HG02884 (cell line): ENCODE measurements at regions not wholly inside any gene's neighbourhood (a gene's known extent, or its start where the extent isn't known, plus 50 kb on each side); places are given as distances from the start of the nearest gene placed in this dataset.

Experiments
- ATAC-seq: cut with Tn5 transposase; IDR thresholded peaks from one replicate; pipeline ENCODE4 v1.9.1; 2021; ENCODE audit warnings: mild to moderate bottlenecking, moderate library complexity; ENCODE audit not compliant: unreplicated experiment

GRCh38 chr6:3997177-3997770 lies 81.7 kb downstream of the FAM217A start:
- ATAC-seq, result no peak

DNA sequence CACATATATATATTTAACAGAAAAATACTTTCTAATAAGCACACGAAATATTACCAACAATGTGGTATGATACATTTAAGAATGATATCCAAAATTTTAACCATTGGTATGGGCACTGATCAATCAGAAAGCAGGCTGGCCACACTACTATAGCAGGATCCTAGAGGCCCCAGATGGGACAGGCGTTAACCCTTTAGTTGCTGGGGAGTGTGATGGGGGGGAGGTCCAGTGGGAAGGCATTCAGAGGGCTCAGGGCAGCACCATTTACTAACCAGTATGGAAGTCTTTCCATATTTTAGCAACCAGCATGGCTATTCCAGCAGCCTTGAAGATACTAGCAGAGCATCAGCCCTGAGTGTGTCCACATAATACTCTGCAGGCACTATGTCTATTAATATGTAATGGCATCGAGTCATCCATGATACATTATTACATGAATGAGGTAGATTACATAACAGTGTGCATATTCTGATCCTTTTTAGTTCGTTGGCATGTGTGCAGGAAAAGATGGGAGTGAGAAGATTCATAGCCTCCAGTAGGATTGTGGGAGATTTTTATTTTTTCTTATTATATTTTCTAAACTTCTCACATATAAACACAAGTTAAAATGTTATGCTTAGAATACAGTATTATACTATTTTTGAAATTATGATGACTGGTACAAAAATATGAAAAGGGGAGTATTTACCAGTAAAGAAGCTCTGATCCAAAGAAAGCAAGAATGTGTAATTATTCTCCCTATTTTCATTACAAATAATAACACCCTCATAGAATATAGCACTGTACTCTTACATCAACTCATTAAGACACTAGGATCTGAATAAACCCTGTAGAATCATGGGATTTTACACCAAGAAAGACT lies 78.9 kb downstream of the FAM217A start:
- no peak for ATAC-seq

DNA sequence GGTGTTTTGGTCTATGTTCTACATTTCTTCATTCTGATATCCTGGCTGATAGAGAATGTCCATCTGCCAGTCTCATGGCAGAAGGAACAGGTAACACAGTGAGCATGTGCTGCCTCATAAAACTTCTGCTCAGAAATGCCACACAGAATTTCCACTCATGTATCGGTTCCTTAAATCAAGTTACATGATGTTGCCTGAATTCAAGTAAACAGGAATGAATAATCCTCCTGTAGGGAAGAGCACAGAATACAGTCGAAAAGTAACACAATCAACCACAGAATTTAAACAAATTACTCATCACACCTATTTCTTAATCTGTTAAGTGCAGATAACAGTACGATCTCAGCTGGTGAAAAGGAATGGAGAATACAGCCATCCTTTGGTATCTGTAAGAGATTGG lies 74.7 kb downstream of the FAM217A start:
- ATAC-seq, result no peak

GRCh38 chr6:4008324-4009047 lies 70.5 kb downstream of the FAM217A start:
- no peak for ATAC-seq

DNA sequence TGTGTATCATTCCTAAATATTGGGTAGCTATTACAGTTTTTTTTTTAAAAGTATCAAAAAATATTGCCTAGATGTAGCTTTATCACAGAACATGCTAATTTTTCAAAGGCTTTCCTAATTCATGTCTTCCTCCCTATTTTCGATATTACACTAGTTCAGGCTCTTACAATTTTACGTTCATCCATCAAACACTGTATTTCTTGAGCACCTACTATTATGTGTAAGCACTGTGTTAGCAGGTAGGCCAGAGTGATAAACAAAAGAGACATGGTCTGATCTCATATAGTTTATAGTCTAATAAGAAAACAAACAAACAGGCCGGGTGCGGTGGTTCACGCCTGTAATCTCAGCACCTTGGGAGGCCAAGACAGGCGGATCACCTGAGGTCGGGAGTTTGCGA lies 69.5 kb downstream of the FAM217A start:
- ATAC-seq, result no peak

DNA sequence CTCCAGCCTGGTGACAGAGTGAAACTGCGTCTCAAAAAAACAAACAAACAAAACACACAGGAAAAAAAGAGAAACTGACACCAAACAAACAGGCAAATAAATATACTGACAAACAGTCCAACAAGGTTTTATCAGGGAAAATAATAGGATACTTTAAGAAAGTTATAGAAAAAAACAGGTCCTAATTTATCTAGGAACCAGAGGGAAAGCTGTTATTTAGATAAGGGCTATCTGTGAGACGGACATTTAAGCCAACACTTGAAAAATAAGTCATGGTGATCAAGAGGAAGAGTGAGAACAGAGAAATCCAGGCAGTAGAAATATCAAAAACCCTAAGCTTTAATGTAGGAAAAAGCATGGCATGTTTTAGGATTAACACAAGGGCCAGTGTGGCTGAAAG lies 68.9 kb downstream of the FAM217A start:
- no peak for ATAC-seq

- no peak for ATAC-seq
These were observed 68.2 kb downstream of the FAM217A start for GRCh38 chr6:4010689-4011090.

DNA sequence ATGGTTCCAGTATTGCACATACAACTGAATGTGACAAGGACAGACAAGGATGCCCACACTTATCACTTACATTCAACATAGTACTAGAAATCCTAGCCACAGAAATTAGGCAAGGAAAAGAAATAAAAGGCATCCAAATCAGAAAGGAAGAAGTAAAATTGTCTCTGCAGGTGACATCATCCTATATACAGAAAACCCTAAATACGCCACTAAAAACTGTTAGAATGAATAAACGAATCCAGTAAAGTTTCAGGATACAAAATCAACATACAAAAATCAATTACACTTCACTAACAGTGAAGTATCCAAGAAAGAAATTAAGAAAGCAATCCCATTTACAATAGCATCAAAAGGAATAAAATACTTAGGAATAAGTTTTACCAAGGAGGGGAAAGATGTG lies 66.1 kb downstream of the FAM217A start:
- ATAC-seq, result no peak

- no peak for ATAC-seq
These were observed 61.7 kb downstream of the FAM217A start for GRCh38 chr6:4017058-4017739.

DNA sequence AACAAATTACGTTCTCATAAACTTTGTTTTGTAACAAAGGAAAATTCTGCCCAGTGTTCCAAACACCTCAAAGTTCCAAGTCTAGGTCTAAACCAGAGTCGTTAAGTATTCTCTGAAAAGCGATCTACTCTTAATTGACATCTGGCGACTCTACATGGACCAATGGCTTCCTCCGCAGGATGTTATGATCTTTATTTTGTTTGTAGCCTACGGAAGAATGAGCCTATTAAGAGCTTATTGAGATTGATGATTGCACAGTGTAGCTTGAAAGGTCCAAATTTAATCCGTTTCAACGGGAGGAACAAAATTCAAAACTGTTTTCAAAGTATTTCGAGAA lies 61.1 kb downstream of the FAM217A start:
- ATAC-seq, result no peak

DNA sequence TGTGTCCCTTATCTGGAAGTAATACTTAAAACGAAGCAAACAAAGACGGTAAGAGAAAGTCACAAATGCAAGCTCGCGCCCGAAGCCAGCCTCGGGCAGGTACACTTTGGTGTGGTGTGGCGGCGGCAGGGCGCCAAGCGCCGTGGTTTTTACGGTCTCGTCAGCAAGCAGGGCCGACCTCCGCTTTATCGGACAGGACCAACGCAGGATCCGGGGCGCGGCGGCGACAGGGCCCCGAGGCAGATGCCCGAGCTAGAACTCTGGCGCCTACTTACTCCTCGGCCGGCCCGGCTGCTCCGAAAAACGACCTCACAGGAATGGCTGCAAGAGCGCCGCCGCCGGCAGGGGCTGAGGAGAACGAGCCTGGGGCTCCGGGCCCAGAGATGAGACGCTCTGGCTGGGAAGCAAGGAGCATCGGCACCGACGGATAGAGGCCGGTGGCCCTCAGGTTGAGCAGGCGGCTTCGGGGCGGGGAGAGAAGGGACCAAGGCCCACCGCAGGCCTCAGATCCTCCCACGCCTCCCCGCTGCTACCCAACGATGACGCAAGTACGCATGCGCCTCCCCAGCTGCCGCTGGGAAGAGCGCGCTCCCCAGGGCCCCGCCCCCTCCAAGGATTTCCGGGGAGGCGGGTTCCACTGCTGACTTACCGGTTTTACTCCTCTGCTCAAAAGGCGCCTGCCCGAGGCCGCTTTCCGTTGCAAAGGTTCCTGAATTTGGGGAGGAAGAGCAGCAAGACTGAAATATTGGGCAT lies 60.6 kb downstream of the FAM217A start:
- ATAC-seq, result peak; percentile 61
